HAP-1 (cell line): ENCODE measurements at regions not wholly inside any gene's neighbourhood (a gene's known extent, or its start where the extent isn't known, plus 50 kb on each side); places are given as distances from the start of the nearest gene placed in this dataset.

Source experiments
- DNase-seq, 2 experiments: peaks; one replicate each; pipeline ENCODE4 v3.0.0-alpha.2; 2016 to 2020; ENCODE audit warnings: low spot score in 2 of 2
- H3K27me3 ChIP-seq: fragments of 250-450 bp; sonication (Bioruptor Pico); 2 replicates; pipeline ENCODE4 v1.5.1; 2020; ENCODE audit warnings: low read depth, mild to moderate bottlenecking, moderate library complexity
- H3K36me3 ChIP-seq: fragments of 250-450 bp; sonication (Bioruptor Pico); replicated peaks from 2 replicates; pipeline ENCODE4 v1.5.1; 2020; ENCODE audit warnings: mild to moderate bottlenecking
- H3K4me1 ChIP-seq: fragments of 250-450 bp; sonication (Bioruptor Pico); 2 replicates; pipeline ENCODE4 v1.5.1; 2020; ENCODE audit warnings: mild to moderate bottlenecking
- H3K4me3 ChIP-seq: fragments of 250-450 bp; sonication (Bioruptor Pico); 2 replicates; pipeline ENCODE4 v1.5.1; 2020; ENCODE audit warnings: mild to moderate bottlenecking, moderate library complexity
- H3K9me3 ChIP-seq: fragments of 250-450 bp; sonication (Bioruptor Pico); 2 replicates; pipeline ENCODE4 v1.5.1; 2020; ENCODE audit warnings: mild to moderate bottlenecking, moderate library complexity
- in situ Hi-C: fragments of 300-500 bp; cut with MboI; formaldehyde crosslinking; loops from 3 replicates; pipeline ENCODE4 v1.14.3; 2020; ENCODE audit warnings: low sequenced_read_pairs, inconsistent platforms, mixed read lengths

DNA sequence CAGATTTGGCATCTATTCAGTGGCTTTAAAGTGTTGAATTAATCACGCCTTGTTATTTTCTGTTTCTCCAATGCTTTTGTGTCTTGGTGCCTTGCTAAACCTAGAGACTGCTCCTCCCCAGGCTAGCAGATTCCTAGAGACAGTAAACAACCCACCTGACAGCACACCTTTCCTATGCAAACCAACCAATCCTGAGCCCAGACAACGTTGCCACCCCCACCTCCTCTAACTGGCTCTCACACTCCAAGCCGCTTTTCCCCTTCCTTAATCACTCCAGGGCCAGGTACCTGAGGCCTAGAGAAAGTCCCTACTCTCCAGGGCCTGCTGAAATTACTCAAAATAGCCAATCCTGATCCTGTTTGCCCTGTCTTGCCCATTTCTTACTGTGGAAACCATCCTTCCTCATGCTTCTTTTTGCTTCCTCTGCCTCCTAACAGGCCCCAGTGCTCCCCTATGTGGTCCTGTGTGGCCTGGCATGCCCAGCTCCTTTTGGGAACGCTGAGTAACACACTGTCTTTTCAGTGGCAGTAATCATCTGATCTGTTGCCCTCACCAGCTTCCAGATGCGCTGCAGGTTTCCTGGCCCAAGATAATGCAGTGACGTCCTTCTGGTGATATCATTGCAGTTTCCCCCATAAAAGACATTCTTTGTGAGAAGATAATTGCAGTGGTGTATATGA lies 53.4 kb downstream of the GAS1 start:
- Histone ChIP-seq H3K9me3 (no peaks in the 10 kb centered on the region), H3K36me3 (no peaks in the 10 kb centered on the region), H3K4me3 (no peak overlapping the region), H3K27me3 (no peaks in the 10 kb centered on the region), H3K4me1 (no peaks in the 10 kb centered on the region)
- in situ Hi-C loops: no loop called here
- DNase-seq: no peak

DNA sequence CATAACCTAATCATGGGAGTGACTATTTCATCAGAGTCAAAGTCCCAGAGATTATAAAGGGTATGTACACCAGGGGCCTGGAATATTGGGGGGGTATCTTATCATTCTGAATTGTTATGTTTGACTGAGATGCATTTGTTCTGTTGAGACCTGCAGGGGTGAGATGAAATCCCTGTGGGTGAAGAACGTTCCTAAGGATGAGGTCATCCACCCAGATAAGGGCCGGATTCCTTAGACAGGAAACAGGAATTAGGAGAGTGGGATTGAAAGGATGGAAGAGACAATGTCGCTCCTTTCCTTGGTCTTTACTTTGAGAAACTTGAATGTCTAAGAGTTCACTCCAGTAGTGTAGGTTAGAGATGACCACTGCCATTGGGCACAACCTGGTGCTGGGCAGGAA lies 54.7 kb downstream of the GAS1 start:
- Histone ChIP-seq H3K9me3 (no peaks in the 10 kb centered on the region), H3K27me3 (no peaks in the 10 kb centered on the region), H3K36me3 (no peaks in the 10 kb centered on the region), H3K4me3 (no peak overlapping the region), H3K4me1 (no peaks in the 10 kb centered on the region)
- no peak for DNase-seq
- in situ Hi-C loops: no loop called here

DNA sequence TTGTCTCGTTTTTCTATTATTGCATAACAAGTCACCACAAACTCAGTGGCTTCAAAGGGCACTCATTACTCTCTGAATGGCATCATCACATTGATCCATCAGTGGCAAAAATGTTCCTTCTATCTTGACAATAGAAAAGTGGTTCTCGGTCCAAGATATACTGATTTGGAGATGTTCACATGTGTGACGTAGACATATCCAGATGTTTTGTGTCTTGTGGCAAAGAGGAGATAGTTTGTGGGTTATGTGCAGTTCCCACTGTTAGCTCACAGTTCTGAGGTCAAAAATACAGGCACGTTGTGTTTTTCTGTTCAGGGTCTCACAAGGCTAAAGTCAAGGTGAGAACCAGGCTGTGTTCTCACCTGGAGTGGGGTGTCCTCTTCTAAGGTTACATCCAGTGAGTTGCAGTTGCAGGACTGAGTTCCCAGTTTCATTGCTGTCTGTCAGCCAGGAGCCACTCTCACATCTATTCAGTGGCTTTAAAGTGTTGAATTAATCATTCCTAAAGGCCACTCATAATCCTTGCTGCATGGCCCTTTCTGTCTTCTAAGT lies 55.3 kb downstream of the GAS1 start:
- Histone ChIP-seq H3K27me3 (no peaks in the 10 kb centered on the region), H3K9me3 (no peaks in the 10 kb centered on the region), H3K4me1 (no peaks in the 10 kb centered on the region), H3K4me3 (no peak overlapping the region), H3K36me3 (no peaks in the 10 kb centered on the region)
- in situ Hi-C loops: no loop called here
- DNase-seq: no peak

DNA sequence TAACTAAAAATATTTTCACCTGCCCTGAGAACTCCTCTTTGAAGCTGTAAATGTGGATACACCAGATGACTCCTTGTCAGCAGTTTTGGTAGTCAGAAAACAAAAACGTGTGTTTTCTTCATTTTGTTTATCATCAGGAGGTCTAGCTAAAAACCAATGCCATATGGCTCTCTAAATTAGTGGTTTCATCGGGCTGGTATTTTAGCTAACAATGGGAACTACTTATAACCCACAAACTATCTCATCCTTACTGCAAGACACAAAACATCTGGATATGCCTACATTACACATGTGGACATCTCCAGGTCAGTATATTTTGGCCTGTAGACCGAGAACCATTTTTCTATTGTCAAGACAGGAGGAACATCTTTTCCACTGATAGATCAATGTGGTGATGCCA lies 56.2 kb downstream of the GAS1 start:
- H3K4me3 ChIP-seq: no peak overlapping the region
- H3K4me1 ChIP-seq: no peaks in the 10 kb centered on the region
- H3K36me3 ChIP-seq: no peaks in the 10 kb centered on the region
- in situ Hi-C loops: no loop called here
- no peaks in the 10 kb centered on the region for H3K27me3 ChIP-seq
- H3K9me3 ChIP-seq: no peaks in the 10 kb centered on the region
- no peak for DNase-seq

DNA sequence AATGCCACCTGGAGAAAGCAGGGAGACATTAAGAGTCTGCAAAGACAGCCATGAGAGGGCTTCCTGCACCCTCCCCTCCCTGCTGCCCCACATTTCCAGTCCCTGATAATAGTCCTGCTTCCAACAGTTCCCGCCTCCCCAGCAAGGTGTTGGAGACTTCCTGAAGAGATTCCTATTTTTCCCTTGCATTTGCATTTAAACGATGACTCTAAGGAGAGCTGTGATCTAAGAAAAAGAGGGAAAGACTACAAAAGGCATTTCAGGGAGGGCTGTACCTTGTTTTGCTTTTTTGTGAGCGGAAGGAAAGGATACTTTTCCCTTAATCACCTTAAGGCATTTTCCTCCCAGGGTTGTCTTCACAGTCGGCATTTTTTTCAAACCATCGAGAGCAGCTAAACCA lies 62.1 kb downstream of the GAS1 start:
- H3K27me3 ChIP-seq: no peaks in the 10 kb centered on the region
- in situ Hi-C loops: no loop called here
- H3K36me3 ChIP-seq: no peaks in the 10 kb centered on the region
- no peak for DNase-seq
- no peaks in the 10 kb centered on the region for H3K9me3 ChIP-seq
- no peak overlapping the region for H3K4me3 ChIP-seq
- no peaks in the 10 kb centered on the region for H3K4me1 ChIP-seq

DNA sequence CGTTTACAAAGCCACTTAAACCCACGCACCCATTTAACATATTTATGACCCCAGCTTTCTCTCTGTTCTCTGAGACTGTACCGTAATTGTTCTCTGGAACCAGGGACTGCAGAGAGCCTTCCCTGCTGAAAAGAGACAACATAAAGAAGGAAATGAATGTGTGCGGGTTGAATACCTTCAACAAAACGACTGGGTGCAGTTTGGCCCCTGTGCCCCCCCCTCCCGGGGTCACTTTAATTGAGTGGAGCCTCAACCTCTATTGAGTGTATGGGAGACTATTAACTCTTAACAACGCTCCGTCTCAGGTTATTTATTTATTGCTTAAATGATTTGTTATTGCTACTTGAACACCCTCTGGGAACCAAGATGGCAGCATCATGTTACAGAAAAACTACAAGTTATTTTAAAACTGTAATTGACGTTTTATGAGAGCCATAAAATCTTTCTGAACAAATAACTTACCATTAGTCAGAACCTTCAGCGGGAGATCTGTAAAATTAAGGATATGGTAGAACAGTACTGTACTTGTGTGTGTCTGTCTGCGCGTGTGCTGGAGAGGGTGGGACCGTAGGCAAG lies 70.6 kb downstream of the GAS1 start:
- H3K4me3 ChIP-seq: no peak overlapping the region
- in situ Hi-C loops: no loop called here
- DNase-seq: no peak
- no peaks in the 10 kb centered on the region for H3K4me1 ChIP-seq
- H3K9me3 ChIP-seq: no peaks in the 10 kb centered on the region
- H3K27me3 ChIP-seq: no peaks in the 10 kb centered on the region
- H3K36me3 ChIP-seq: no peaks in the 10 kb centered on the region

DNA sequence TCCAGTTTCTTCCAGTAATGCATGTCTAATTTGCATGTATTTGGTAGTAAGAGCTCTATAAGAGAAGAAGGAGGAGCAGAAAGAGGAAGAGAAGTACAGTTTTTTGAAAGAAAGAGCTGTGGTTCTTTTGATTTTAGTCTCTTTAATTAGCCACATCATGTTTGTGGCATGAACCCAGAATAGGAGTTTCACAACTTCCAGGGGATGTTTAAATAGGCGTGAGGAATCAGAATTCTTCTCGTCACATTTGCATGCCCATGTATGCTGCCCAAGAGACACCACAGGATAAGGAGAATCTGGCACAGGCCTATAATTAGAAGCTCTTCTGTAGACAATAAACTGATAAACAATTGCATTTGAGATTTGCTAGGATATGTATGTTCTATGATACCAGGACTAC lies 78.7 kb downstream of the GAS1 start:
- H3K36me3 ChIP-seq: no peaks in the 10 kb centered on the region
- in situ Hi-C loops: no loop called here
- H3K27me3 ChIP-seq: no peaks in the 10 kb centered on the region
- H3K4me1 ChIP-seq: no peaks in the 10 kb centered on the region
- H3K4me3 ChIP-seq: no peak overlapping the region
- H3K9me3 ChIP-seq: no peaks in the 10 kb centered on the region
- DNase-seq: no peak

DNA sequence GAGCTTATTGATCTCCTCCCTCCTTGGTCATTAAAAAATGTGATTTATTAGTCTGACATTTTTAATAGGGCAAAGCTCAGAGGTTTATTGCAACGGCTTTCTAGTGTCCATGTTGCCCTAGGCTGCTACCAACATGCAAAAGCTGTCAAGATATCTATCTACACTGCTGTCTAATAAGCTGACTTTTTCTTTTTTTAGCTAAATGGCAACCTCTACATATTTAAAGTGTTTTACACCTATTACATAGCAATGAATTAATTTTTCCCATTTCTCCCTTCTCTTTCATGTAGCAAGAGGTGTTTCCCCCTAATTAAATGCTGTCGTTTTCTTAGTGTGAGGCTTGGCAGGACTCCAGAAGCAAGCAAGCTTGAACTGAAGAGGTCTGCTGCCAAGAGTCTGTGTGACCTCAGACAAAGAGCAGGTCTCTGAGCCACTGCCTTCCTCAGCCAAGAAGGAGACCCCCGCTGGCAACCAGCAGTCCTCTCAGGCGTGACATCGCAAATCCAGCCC lies 79.4 kb downstream of the GAS1 start:
- no peak for DNase-seq
- H3K4me3 ChIP-seq: no peak overlapping the region
- H3K9me3 ChIP-seq: no peaks in the 10 kb centered on the region
- in situ Hi-C loops: no loop called here
- no peaks in the 10 kb centered on the region for H3K27me3 ChIP-seq
- no peaks in the 10 kb centered on the region for H3K4me1 ChIP-seq
- H3K36me3 ChIP-seq: no peaks in the 10 kb centered on the region

DNA sequence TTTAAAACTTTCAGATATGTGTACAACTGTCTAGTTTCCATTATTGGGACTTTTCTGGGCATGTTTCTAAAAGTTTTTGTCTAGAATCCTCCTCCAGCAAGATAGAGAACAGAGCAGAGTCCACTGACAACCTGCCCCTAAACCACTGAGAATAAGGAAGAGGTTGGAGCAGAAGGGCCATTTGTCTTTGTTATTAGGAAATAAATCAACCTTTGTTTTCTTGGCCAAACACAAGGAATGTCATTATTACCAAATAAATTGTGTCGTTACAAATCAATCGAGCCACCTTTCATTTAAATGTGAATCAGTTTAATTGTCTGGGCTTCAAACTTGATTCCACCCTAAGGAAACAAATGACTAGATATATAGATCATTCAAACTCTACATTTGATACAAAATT lies 81.4 kb downstream of the GAS1 start:
- DNase-seq: no peak
- no peaks in the 10 kb centered on the region for H3K9me3 ChIP-seq
- H3K4me3 ChIP-seq: no peak overlapping the region
- in situ Hi-C loops: no loop called here
- H3K4me1 ChIP-seq: no peaks in the 10 kb centered on the region
- H3K36me3 ChIP-seq: no peaks in the 10 kb centered on the region
- H3K27me3 ChIP-seq: no peaks in the 10 kb centered on the region

DNA sequence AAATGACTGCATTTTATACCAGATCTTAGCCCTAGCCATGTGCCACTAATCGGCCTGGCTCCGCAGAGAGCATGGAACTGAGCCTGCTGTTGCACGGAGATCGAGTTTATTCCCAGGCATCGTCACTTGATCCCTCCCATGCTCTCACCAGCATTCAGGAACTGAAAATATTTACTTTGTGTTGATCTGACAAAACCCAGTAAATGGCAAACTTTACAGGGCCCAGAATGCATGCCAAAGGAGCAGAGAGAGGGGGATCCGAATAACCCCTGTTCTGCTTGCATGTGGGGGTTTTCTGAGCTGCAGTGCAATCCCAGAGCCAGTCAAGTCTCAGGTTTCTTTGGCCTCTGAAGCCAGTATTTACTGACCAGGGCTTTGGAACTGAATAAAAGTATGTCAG lies 87.3 kb downstream of the GAS1 start:
- Histone ChIP-seq H3K4me3 (no peak overlapping the region), H3K36me3 (no peaks in the 10 kb centered on the region), H3K27me3 (no peaks in the 10 kb centered on the region), H3K4me1 (no peaks in the 10 kb centered on the region), H3K9me3 (no peaks in the 10 kb centered on the region)
- no peak for DNase-seq
- in situ Hi-C loops: no loop called here

DNA sequence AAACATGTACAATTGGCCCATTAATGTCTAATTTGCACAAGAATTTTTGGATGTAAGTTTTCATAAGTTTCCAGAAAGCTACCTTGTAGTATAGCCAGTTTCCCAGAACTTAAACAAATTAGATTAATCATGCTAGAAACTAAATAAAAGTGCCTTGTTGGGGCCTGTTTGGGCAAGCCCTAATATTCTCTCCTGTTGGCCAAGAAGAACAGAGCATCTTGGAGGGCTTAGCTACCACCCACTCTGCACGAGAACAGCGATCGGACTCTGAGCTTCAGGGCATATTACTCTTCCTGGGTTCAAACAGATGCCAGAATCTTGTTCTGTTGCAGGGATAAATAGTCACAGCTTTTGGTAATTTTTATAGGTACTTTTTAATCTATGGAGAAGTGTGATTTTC lies 88.2 kb downstream of the GAS1 start:
- Histone ChIP-seq H3K36me3 (no peaks in the 10 kb centered on the region), H3K27me3 (no peaks in the 10 kb centered on the region), H3K9me3 (no peaks in the 10 kb centered on the region), H3K4me3 (no peak overlapping the region), H3K4me1 (no peaks in the 10 kb centered on the region)
- in situ Hi-C loops: no loop called here
- no peak for DNase-seq

DNA sequence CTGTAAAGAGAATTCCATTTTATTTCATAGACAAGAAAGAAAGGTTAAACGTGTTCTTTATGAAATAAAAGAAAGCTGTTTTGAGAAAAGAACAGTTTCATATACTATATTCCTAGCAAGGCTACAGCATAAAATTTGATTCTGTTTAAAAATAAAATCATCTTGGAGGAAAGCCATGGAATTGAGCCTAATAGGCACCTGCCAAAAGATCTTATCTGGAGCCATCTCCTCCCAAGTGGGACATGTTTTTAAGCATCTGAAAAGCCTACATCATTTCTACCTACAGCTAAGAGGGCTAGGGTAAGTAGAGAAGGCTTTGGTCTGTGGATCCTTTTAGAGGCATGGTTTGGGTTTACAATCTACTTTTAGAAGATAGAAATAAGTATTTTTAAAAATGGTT lies 89.3 kb downstream of the GAS1 start:
- in situ Hi-C loops: no loop called here

DNA sequence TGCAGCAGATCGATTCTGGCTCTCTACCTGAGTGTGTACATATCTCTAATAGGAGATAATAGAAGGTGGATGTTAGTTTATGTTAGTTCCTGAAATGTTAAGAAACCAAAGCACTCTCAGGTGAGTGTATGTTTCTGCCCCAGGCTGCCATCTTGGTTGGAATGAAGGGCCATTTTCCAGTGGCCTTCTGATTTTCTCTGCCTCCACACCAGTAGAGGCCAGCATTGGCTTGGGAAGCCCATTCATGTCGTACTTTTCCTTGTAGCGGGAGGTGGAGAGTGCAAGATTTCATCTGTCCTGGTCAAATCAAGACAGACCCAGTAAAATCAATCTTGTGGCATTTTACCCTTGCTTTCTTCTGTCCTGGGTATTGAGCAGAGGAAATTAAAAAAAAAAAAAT lies 91.0 kb downstream of the GAS1 start:
- Histone ChIP-seq H3K4me3 (no peak overlapping the region), H3K36me3 (no peaks in the 10 kb centered on the region), H3K4me1 (no peaks in the 10 kb centered on the region), H3K27me3 (no peaks in the 10 kb centered on the region), H3K9me3 (no peaks in the 10 kb centered on the region)
- no peak for DNase-seq
- in situ Hi-C loops: no loop called here

More for the DNA sequence above, 89.3 kb downstream of the GAS1 start:
- no peaks in the 10 kb centered on the region for H3K4me1 ChIP-seq
- no peaks in the 10 kb centered on the region for H3K9me3 ChIP-seq
- H3K27me3 ChIP-seq: no peaks in the 10 kb centered on the region
- DNase-seq: no peak
- no peaks in the 10 kb centered on the region for H3K36me3 ChIP-seq
- no peak overlapping the region for H3K4me3 ChIP-seq

DNA sequence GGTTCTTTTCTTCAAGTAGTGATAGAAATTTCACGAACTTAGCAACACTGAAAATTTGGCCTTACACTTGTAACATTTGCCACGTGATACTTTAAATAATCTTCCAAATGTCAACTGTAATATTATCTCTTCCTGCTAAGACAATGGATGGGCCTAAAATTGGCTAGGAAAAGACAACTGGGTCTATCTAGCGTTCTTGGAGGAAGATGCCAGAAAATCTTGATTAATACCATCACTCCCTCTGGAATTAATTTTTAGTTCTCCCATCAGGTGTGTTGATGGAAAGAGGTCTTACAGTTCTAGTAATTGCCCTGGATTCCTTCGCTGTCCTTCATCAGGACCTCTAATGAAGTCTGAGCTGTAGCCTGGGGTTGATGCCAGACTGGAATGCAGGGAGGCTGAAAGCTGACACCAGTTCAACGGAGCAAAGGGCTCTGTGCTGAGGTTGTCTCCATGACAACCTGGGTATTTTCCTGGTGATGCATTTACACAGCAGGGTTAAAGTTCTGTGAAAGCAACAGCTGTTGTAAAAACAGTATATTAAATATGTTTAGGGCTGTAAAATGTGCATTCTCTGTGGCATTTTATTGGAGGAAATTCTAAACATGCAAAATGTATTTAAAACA lies 92.3 kb downstream of the GAS1 start:
- Histone ChIP-seq H3K9me3 (no peaks in the 10 kb centered on the region), H3K4me1 (no peaks in the 10 kb centered on the region), H3K27me3 (no peaks in the 10 kb centered on the region), H3K4me3 (no peak overlapping the region), H3K36me3 (no peaks in the 10 kb centered on the region)
- no peak for DNase-seq
- in situ Hi-C loops: no loop called here
